ENCODE measurements at regions not wholly inside any gene's neighbourhood (a gene's known extent, or its start where the extent isn't known, plus 50 kb on each side); places are given as distances from the start of the nearest gene placed in this dataset.
"Not testable (repeated sequence)": the region's sequence is repeated elsewhere in the genome, so short reads cannot be mapped to it uniquely, and the experiment has no call there.

DNA sequence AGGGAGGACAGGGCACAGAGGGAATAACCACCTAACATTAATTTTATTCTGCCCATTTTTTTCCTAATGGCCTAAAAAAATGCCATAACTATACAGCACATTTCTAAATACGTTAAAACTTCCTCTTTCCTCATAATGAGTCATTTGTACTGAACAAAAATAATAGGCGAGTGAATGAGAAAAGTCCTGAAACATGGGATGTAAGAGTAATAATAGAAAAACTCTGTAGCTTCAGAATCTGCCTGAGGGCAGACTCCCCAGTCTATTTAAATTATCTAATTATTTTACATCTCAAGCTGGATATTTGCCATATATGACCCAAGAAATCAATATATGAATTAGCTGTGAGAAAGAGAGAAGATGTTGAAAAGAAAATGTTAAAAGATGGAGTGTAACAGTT is 285.1 kb downstream of the TMX3 start:
- DNase-seq (ENCODE audit: low spot score) = no peak

DNA sequence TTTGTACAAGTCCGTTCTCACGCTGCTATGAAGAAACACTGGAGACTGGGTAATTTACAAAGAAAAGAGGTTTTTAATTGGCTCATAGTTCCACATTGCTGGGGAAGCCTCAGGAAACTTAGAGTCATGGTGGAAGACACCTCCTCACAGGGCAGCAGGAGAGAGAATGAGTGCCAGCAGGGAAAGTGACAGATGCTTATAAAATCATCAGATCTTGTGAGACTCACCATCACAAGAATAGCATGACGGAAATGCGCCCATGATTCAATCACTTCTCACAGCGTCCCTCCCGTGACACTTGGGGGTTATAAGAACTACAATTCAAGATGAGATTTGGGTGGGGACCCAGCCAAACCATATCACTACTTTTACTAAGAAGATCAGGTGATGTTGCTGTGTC is 285.8 kb downstream of the TMX3 start:
- no peak for DNase-seq (ENCODE audit: low spot score)

DNA sequence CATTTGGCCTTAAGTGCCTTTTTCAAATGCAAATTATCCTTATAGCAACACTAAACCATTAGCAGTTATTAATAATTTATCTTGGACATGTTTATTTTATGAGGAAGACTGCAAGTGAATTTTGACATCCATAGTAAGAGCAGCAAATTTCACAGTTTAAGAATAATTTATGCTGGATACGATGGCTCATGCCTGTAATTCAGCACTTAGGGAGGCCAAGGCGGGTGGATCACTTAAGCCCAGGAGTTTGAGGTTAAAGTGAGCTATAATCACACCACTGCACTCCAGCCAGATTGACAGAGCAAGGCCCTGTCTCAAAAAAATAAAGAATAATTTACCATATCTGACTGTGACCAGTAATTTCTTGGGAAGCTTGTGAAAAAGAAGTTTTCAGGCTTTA is 286.2 kb downstream of the TMX3 start:
- no peak for DNase-seq (ENCODE audit: low spot score)

DNA sequence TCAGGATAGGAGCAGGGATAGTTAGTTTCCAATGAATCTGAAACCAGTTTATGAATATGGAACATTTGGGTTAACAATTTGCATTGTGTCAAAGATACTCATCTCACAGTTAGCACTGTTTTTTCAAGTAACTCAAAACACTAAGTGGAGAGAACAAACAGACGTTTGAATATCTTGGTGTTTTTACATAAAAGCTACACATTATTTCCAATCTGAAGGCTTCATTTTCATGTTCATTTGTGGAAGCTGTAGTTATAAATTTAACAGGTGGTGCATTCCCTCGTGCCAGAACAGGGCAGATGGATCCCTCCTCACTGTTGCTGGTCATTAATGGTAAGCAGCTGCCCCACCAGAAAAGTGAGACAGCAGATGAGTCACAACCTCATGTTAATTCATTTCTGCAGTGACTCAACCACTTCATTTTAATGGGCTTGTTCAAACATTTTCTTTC is 286.9 kb downstream of the TMX3 start:
- peak; percentile 79 for DNase-seq (ENCODE audit: low spot score)

DNA sequence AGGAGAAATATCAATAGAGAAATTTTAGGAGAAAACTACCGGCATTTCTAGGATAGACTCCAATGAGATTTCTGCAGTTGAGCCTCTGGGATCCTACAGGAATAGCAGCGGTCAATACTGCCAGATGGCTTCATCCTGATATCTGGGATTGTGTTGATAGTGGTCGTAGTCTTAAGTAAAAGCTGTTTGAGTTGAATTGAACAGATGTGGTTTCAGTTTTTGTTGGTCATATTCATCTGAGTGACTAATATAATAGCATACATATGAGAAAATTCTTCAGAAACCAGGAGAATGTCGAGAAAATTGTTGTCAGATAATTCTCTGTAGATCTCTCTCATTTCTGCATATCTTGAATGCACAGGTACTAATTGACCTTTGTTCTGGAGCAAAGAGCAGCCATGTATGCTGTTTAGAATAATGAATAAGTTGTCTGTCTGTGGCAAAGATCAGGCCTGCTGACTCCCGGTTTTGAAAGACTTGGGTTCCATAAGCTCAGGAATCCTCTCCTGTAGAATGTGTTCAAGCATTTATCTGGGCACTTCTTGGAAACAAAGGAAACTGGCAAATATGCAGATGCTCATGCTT is 288.1 kb downstream of the TMX3 start:
- no peak for DNase-seq (ENCODE audit: low spot score)

GRCh38 chr18:68418881-68419280 is 296.0 kb downstream of the TMX3 start:
- no peak for DNase-seq (ENCODE audit: low spot score)

DNA sequence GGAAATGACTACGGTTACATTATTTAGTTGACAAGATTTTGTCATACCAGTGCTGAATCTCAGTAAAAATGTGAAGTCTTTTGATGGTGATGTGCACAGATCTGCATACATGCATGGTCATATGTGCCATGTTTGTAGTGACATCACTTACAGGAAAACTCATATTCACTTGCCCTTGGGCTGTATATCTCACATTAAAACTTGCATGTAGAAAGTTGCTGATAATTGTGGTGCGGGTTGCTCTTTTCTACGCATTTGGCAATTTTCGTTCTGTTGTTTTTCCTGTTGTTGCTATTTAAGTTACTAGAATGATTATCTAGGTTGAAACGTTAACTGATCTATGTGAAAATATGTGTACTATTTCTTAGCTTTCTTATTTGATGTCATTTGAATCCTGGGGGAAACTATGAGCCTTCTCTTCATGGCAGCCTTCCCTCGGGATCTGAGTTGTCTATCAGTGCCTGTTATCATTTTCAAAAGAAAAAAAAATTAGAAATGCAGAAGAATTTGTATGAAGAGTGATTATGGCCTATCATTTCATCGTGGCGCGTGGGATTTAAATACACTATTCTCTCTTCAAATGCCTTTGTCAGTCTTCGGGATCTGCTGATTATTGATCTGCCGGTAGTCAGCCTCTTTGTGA is 296.6 kb downstream of the TMX3 start:
- DNase-seq (ENCODE audit: low spot score) = no peak

GRCh38 chr18:68417826-68418225 is 297.1 kb downstream of the TMX3 start:
- peak; percentile 39 for DNase-seq (ENCODE audit: low spot score)

DNA sequence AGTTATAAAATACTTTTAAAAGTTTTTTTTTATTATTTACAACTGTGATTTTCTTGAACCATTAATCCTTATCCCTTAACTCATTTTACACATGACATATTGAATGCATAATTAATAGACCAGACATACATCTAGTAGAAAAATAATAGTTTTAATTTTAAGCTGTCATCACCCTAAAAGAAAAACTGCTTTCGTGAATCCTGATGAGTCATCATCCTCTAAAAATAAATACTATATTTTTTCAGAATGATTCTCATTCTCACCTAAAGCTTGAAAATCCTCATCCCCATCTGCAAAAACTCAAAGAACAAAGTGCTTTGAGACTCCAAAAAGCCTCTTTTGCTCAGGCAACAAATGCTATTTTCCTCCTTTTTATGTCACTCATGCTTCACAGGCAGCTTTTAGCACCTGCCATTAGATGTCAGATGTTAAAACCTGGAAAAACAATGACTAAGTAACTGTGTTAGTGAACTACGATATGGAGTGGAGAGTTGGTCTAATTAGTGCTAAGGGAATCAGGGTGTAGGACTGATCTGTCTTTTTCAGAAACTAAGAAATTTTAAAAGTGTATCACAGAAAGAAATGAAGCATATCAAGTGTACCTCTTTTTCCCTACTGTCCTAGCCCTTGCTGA is 297.6 kb downstream of the TMX3 start:
- DNase-seq (ENCODE audit: low spot score) = no peak

DNA sequence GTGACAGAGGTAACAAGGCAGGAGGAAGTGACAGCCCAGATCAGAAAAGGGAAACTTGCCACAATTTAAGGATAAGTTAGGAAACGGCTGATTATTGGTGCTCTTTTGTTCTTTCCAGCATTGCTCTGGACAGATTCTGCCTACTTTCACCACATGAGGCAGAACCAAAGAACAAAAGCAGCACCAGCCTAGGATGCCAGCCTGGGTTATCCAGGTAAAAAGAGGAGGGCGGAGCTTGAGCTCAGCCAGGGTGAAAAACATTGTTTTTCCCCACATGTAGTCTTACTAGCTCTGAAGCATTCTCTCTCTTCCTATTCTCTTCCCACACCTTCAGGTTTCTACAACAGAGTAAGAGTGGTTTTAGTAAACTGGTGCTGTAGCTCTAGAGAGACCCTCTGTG is 300.5 kb downstream of the TMX3 start:
- no peak for DNase-seq (ENCODE audit: low spot score)

DNA sequence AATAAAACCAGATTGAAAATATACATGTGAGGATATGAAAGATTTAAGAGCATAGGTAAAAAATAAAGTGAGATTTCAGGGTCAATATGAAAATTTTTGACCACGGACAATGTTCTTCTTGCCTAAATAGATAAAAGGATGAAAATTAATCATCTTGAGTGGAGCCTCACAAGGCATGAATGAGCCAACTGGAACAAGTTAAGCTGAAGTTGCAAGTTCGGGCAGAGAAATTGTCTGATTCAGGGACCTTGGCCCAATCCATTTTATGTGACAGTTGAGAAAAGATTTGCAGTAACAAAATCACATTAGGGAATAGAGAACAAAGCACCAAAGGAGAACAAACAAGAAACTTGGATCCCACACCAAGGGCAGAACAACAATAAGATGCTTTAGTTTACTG is 305.3 kb downstream of the TMX3 start:
- no peak for DNase-seq (ENCODE audit: low spot score)

DNA sequence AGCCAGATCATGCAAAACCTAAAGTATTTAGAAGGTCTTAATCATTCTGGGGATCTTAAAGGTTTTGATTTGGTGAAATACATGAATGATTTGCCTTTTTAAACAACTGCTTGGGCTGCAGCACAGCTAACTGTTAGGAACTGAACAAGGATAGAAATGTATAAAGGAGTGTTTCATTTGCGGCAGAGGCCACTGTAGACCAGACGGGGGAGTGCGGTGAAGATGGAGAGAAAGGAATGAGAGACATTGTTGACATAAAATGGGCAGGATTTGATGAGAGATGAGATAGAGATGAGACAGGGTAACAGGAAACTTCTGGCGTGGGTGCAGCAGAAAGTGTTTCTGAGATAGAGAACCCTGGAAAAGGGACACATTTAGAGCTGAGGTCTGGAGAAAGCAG is 308.1 kb downstream of the TMX3 start:
- DNase-seq (ENCODE audit: low spot score) = no peak

DNA sequence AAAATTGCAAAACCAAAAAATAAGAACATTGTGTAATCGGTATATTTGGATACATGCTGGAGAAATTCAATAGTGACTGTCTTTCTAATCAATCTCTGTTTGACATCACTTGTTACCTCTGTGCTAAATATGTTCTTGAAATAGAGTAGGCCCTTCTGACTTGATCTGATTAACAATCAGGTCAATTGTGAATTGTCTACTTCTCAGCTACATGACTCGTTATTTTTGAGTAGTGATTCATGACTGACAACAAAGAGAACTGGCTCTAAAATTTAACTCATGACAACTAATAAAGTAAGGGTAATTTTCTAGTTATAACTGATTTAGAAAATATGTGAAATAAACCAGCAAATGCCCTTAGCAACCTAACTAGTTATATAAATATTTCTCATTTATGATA is 312.1 kb downstream of the TMX3 start:
- DNase-seq (ENCODE audit: low spot score) = no peak

DNA sequence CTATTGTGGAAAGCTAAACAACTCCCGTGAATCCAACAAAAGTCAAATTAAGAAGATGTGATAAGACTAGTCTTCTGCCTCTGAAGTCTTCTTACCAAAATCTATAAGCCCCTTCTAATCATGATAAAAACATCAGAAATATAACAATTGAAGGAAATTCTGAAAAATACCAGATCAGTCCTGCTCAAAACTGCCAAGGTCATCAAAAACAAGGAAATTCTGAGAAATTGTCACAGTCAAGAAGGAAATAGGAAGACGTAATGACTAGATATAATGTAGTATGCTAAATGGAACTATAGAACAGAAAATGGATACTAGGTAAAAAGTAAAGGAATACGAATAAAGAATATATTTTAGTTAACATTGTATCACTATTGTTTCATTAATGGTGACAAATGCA is 314.0 kb downstream of the TMX3 start:
- no peak for DNase-seq (ENCODE audit: low spot score)

GRCh38 chr18:68399721-68400120 is 315.2 kb downstream of the TMX3 start:
- DNase-seq (ENCODE audit: low spot score) = no peak

GRCh38 chr18:68397241-68398035 is 317.5 kb downstream of the TMX3 start:
- no peak for DNase-seq (ENCODE audit: low spot score)

DNA sequence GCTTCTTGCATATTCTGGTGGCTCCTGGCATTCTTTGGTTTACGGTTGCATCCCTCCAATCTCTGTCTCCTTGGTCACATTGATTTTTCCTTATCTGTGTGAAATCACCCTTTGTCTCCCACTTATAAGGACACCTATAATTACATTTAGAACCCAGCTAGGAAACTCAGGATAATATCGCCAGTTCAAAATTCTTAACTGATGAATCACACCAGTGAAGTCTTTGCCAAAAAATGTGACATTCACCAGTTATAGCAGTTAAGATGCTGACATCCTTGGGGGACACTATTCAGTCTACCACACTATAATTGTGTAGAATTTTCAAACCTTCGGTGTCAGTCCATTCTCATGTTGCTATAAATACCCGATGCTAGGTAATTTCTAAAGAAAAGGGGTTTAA is 320.2 kb downstream of the TMX3 start:
- peak; percentile 14 for DNase-seq (ENCODE audit: low spot score)

- no peak for DNase-seq (ENCODE audit: low spot score)
These were observed 323.1 kb downstream of the TMX3 start for GRCh38 chr18:68391801-68392200.

DNA sequence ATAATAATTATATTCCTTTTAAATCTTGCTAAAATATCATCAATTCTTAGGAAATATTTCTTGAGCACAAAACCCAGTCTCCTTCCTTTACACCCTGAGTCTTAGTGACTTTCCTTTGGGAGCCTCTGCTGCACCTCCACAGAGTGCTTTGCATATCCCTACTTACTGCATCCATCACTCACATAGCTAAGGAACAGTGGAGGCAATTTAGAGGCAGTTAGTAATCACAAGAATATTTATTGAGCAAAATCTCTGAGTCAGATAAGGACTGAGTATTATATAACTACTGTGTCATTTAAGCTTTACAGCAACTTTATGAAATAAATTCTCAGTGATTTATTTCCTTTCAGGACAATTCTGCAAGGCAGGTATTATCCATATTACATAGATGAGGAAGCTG is 327.7 kb downstream of the TMX3 start:
- DNase-seq (ENCODE audit: low spot score) = peak; percentile 4

GRCh38 chr18:68383979-68384378 is 330.9 kb downstream of the TMX3 start:
- DNase-seq (ENCODE audit: low spot score) = not testable (repeated sequence)

DNA sequence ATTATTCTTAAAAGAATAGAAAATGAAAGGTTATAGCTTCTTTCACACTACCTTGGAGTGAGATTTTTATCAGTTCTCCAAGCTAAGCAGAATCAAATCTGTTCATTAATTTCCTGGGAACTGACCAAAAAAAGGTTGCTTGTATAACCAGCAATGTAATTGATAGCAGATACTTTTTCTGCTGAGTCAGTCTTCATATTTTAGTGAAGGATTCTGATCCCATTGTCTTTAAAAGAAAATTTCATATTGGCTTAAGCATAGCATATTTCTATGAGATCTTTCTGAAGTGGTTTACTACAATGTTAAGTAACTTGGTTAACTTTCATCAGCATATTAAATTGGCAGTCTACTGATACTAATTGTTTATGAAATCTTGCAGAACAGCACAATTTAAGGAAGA is 338.0 kb downstream of the TMX3 start:
- DNase-seq (ENCODE audit: low spot score) = no peak

DNA sequence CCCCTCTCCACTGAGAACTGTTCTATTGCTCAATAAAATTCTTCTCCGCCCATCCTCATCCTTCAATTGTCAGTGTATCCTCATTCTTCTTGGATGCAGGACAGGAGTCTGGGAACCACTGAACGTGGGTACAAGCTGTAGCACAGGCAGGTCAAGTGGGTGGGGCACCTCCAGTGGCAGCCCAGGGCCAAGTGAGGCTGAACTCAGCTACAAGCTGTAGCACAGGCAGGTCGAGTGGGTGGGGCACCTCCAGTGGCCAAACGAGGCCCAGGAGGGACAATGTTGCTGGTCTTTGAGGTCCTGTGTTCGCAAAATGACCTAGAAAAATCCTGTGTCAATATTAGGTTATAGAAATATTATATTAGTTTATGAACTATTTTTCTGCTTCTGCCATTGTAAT is 352.0 kb downstream of the TMX3 start:
- DNase-seq (ENCODE audit: low spot score) = no peak

DNA sequence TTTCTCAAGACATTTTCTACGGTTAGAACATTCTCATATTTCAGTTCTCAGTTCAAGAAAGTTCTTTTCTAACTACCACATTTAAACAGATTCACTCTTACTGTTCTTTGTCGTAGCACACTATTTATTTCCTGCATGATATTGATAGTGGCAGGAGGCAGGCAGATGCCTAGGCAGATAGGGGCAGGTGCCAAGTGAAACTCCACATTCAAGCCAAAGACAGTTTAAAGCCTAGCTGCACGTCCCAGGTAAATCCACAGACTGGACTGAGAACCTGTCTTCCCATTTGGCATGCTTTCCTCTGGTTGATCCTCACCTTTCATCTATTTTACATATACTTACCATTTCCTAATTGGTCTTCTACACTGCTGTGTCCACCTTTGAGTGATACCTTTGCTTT is 359.3 kb downstream of the TMX3 start:
- no peak for DNase-seq (ENCODE audit: low spot score)

Data from AG08395 (cell line).